ENCODE measurements at regions not wholly inside any gene's neighbourhood (a gene's known extent, or its start where the extent isn't known, plus 50 kb on each side); places are given as distances from the start of the nearest gene placed in this dataset.

DNA sequence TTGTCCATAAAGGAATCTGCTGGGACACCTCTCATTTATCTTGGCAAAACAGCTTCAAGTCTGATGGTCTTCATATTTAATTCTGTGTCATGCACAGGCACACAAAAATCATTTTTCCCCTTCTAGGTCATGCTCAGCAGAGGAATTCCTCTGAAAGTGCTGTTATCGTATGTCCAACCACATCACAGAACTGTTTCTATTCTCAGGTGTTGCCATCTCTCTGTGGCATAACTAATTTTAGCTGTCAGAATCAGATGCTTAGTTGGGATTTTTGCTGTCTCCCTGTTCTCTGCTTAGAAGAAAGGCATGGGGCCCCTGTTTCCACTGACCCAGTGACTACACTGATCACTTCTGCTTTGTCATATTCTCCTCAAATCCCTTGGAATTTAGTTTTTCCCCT lies 608.0 kb upstream of the EPHA7 start:
- TF ChIP-seq, protein P1, sequence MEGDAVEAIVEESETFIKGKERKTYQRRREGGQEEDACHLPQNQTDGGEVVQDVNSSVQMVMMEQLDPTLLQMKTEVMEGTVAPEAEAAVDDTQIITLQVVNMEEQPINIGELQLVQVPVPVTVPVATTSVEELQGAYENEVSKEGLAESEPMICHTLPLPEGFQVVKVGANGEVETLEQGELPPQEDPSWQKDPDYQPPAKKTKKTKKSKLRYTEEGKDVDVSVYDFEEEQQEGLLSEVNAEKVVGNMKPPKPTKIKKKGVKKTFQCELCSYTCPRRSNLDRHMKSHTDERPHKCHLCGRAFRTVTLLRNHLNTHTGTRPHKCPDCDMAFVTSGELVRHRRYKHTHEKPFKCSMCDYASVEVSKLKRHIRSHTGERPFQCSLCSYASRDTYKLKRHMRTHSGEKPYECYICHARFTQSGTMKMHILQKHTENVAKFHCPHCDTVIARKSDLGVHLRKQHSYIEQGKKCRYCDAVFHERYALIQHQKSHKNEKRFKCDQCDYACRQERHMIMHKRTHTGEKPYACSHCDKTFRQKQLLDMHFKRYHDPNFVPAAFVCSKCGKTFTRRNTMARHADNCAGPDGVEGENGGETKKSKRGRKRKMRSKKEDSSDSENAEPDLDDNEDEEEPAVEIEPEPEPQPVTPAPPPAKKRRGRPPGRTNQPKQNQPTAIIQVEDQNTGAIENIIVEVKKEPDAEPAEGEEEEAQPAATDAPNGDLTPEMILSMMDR (conservative IDR thresholded peaks at IDR 0.05), result no peak
- no peak for TF ChIP-seq ZFX (IDR thresholded peaks at IDR 0.05)
